ENCODE measurements at regions not wholly inside any gene's neighbourhood (a gene's known extent, or its start where the extent isn't known, plus 50 kb on each side); places are given as distances from the start of the nearest gene placed in this dataset.
"Not testable (repeated sequence)": the region's sequence is repeated elsewhere in the genome, so short reads cannot be mapped to it uniquely, and the experiment has no call there.

GRCh38 chr18:59038295-59039039, 101.2 kb upstream of the SEC11C start:
- no peaks in the 10 kb centered on the region for H3K36me3 Mint-ChIP-seq (ENCODE audit: low read depth)
- no peak for ATAC-seq
- H3K4me1 Mint-ChIP-seq: no peaks in the 10 kb centered on the region
- DNase-seq: no peak
- no peak overlapping the region for H3K27ac Mint-ChIP-seq
- no peaks in the 10 kb centered on the region for H3K9me3 ChIP-seq (ENCODE audit: control insufficient read depth, low read length, poor library complexity, severe bottlenecking)
- H3K4me3 Mint-ChIP-seq: no peak overlapping the region
- H3K27me3 Mint-ChIP-seq: peaks cover 34% of the 10 kb centered on the region

DNA sequence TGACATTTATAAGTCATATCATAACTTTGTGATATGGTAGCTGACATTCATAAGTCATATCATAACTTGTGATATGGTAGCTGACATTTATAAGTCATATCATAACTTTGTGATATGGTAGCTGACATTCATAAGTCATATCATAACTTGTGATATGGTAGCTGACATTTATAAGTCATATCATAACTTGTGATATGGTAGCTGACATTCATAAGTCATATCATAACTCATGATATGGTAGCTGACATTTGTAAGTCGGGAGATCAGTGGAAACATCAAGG, 100.7 kb upstream of the SEC11C start:
- H3K9me3 ChIP-seq (ENCODE audit: control insufficient read depth, low read length, poor library complexity, severe bottlenecking); ATAC-seq; H3K36me3 Mint-ChIP-seq (ENCODE audit: low read depth); DNase-seq; H3K4me1 Mint-ChIP-seq; H3K4me3 Mint-ChIP-seq; H3K27ac Mint-ChIP-seq: not testable (repeated sequence)
- peaks cover 36% of the 10 kb centered on the region for H3K27me3 Mint-ChIP-seq

DNA sequence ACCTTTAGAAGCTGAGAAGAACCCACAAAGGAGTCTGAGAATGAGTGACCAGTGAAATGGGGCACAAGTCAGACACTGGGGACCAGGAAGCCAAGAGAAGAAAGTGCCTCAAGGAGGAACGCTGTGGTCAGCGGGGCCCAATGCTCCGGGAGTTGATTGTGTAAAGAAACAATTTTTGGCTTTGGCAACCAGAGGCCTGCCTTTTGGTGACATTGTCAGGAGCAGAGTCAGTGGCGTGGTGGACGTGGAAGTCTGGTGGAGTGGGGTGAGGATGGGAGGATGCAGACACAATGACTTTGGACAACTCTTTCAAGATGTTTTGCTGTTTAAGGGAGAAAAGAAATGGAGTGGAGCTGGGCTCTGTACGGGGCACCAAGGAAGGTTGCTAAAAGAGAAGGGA, 100.2 kb upstream of the SEC11C start:
- no peak for ATAC-seq
- H3K9me3 ChIP-seq (ENCODE audit: control insufficient read depth, low read length, poor library complexity, severe bottlenecking): no peaks in the 10 kb centered on the region

DNA sequence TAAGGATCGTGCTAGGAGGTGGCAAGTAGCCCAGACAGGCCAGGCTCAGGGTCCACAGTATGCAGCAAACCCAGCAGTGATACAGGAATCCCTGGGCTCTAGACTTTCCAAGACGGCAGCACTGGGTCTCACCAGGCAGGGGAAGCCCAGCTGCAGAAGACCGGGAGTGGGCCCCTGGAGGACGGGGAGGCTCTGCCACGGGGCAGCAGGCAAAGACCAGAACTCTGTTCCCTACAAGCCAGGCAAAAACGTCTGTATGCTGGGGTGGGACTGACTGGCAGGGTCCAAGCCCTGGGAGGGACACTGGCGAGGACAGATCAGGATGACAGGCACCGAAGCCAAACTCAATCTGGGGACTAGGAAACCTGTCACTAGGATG, 98.9 kb upstream of the SEC11C start:
- no peaks in the 10 kb centered on the region for H3K9me3 ChIP-seq (ENCODE audit: control insufficient read depth, low read length, poor library complexity, severe bottlenecking)
- DNase-seq: no peak
- no peak overlapping the region for H3K27ac Mint-ChIP-seq
- no peak for ATAC-seq
- H3K27me3 Mint-ChIP-seq: peaks cover 37% of the 10 kb centered on the region
- no peaks in the 10 kb centered on the region for H3K36me3 Mint-ChIP-seq (ENCODE audit: low read depth)
- H3K4me1 Mint-ChIP-seq: no peaks in the 10 kb centered on the region
- no peak overlapping the region for H3K4me3 Mint-ChIP-seq

More for the DNA sequence above, 100.2 kb upstream of the SEC11C start:
- no peaks in the 10 kb centered on the region for H3K4me1 Mint-ChIP-seq
- H3K4me3 Mint-ChIP-seq: no peak overlapping the region
- no peaks in the 10 kb centered on the region for H3K36me3 Mint-ChIP-seq (ENCODE audit: low read depth)
- no peak overlapping the region for H3K27ac Mint-ChIP-seq
- DNase-seq: no peak
- peaks cover 41% of the 10 kb centered on the region for H3K27me3 Mint-ChIP-seq

DNA sequence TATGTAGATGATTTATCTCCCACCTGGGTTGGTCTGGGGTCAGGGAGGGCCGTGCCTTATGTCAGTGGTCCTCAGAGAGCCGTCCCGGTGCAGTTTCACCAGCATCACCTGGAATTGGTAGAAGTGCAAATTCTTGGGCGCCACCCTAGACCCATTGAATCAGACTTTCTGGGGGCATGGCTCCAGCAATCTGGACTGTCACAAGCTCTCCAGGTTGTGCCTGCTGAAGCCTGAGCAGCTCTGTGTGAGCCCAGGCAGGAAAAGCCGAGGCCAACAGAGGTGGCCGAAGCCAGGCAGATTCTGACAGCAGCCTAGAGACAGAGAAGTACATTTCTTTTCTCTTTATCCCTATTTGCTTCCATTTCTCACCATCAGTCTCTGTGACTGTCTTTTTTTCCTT, 98.4 kb upstream of the SEC11C start:
- H3K36me3 Mint-ChIP-seq (ENCODE audit: low read depth): no peaks in the 10 kb centered on the region
- H3K9me3 ChIP-seq (ENCODE audit: control insufficient read depth, low read length, poor library complexity, severe bottlenecking): no peaks in the 10 kb centered on the region
- peaks cover 35% of the 10 kb centered on the region for H3K27me3 Mint-ChIP-seq
- ATAC-seq: no peak
- no peak overlapping the region for H3K4me3 Mint-ChIP-seq
- no peak for DNase-seq
- H3K27ac Mint-ChIP-seq: no peak overlapping the region
- peaks cover 2% of the 10 kb centered on the region for H3K4me1 Mint-ChIP-seq

- H3K27me3 Mint-ChIP-seq: peaks cover 35% of the 10 kb centered on the region
- peaks cover 2% of the 10 kb centered on the region for H3K4me1 Mint-ChIP-seq
- H3K27ac Mint-ChIP-seq: no peak overlapping the region
- DNase-seq (no peak), ATAC-seq (no peak)
- H3K9me3 ChIP-seq (ENCODE audit: control insufficient read depth, low read length, poor library complexity, severe bottlenecking): no peaks in the 10 kb centered on the region
- peaks cover 2% of the 10 kb centered on the region for H3K36me3 Mint-ChIP-seq (ENCODE audit: low read depth)
- no peak overlapping the region for H3K4me3 Mint-ChIP-seq
These were observed 97.6 kb upstream of the SEC11C start for GRCh38 chr18:59041819-59042815.

DNA sequence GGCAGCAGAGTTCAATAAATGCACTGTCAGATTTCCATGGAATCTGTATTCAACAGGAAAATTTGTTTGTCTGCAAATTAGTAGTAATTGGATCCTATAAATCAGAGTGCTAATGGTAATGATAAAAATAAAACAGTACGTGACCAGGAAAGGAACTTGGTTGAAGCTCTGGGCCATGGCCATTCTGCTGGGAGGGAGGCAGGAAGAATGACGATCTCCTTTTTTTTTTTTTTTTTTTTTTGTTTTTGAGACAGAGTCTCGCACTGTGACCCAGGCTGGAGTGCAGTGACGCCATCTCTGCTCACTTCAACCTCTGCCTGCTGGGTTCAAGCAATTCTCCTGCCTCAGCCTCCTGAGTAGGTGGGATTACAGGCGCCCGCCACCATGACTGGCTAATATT, 94.8 kb upstream of the SEC11C start:
- Mint-ChIP-seq H3K27me3 (peaks cover 33% of the 10 kb centered on the region), H3K27ac (no peak overlapping the region), H3K4me3 (no peak overlapping the region), H3K4me1 (peaks cover 2% of the 10 kb centered on the region), H3K36me3 (ENCODE audit: low read depth) (peaks cover 3% of the 10 kb centered on the region)
- H3K9me3 ChIP-seq (ENCODE audit: control insufficient read depth, low read length, poor library complexity, severe bottlenecking): no peaks in the 10 kb centered on the region
- ATAC-seq (no peak), DNase-seq (no peak)

GRCh38 chr18:59047321-59048047, 92.2 kb upstream of the SEC11C start:
- Mint-ChIP-seq H3K4me3 (no peak overlapping the region), H3K36me3 (ENCODE audit: low read depth) (peaks cover 3% of the 10 kb centered on the region), H3K27me3 (peaks cover 49% of the 10 kb centered on the region), H3K4me1 (peaks cover 5% of the 10 kb centered on the region), H3K27ac (no peak overlapping the region)
- no peaks in the 10 kb centered on the region for H3K9me3 ChIP-seq (ENCODE audit: control insufficient read depth, low read length, poor library complexity, severe bottlenecking)
- DNase-seq: no peak
- no peak for ATAC-seq

- H3K9me3 ChIP-seq (ENCODE audit: control insufficient read depth, low read length, poor library complexity, severe bottlenecking): no peaks in the 10 kb centered on the region
- peaks cover 3% of the 10 kb centered on the region for H3K36me3 Mint-ChIP-seq (ENCODE audit: low read depth)
- peaks cover 5% of the 10 kb centered on the region for H3K4me1 Mint-ChIP-seq
- no peak for ATAC-seq
- no peak for DNase-seq
- H3K4me3 Mint-ChIP-seq: no peak overlapping the region
- H3K27me3 Mint-ChIP-seq: peaks cover 49% of the 10 kb centered on the region
- no peak overlapping the region for H3K27ac Mint-ChIP-seq
These were observed 91.7 kb upstream of the SEC11C start for GRCh38 chr18:59048048-59048363.

- H3K4me3 Mint-ChIP-seq: no peak overlapping the region
These were observed 91.3 kb upstream of the SEC11C start for GRCh38 chr18:59048378-59048777.

GRCh38 chr18:59049721-59050660, 89.7 kb upstream of the SEC11C start:
- peaks cover 3% of the 10 kb centered on the region for H3K36me3 Mint-ChIP-seq (ENCODE audit: low read depth)
- DNase-seq (no peak), ATAC-seq (no peak)
- no peaks in the 10 kb centered on the region for H3K9me3 ChIP-seq (ENCODE audit: control insufficient read depth, low read length, poor library complexity, severe bottlenecking)
- no peak overlapping the region for H3K4me3 Mint-ChIP-seq
- H3K4me1 Mint-ChIP-seq: peaks cover 5% of the 10 kb centered on the region
- H3K27ac Mint-ChIP-seq: no peak overlapping the region
- peaks cover 48% of the 10 kb centered on the region for H3K27me3 Mint-ChIP-seq

More at GRCh38 chr18:59048378-59048777, 91.3 kb upstream of the SEC11C start:
- Mint-ChIP-seq H3K27ac (no peak overlapping the region), H3K36me3 (ENCODE audit: low read depth) (peaks cover 3% of the 10 kb centered on the region), H3K27me3 (peaks cover 49% of the 10 kb centered on the region), H3K4me1 (peaks cover 5% of the 10 kb centered on the region)
- H3K9me3 ChIP-seq (ENCODE audit: control insufficient read depth, low read length, poor library complexity, severe bottlenecking): no peaks in the 10 kb centered on the region
- ATAC-seq: no peak
- no peak for DNase-seq

GRCh38 chr18:59050661-59051057, 89.0 kb upstream of the SEC11C start:
- H3K4me1 Mint-ChIP-seq: peaks cover 5% of the 10 kb centered on the region
- no peak overlapping the region for H3K27ac Mint-ChIP-seq
- H3K36me3 Mint-ChIP-seq (ENCODE audit: low read depth): peaks cover 3% of the 10 kb centered on the region
- no peak for ATAC-seq
- peaks cover 50% of the 10 kb centered on the region for H3K27me3 Mint-ChIP-seq
- H3K9me3 ChIP-seq (ENCODE audit: control insufficient read depth, low read length, poor library complexity, severe bottlenecking): no peaks in the 10 kb centered on the region
- DNase-seq: no peak
- no peak overlapping the region for H3K4me3 Mint-ChIP-seq
